Central memory CD8-positive, alpha-beta T cell (primary cell): ENCODE measurements at regions not wholly inside any gene's neighbourhood (a gene's known extent, or its start where the extent isn't known, plus 50 kb on each side); places are given as distances from the start of the nearest gene placed in this dataset.

Experiments
- ATAC-seq: fragments of 150-1000 bp; cut with Tn5 transposase; replicated peaks from 2 replicates; pipeline ENCODE4 v1.10.0; 2022; ENCODE audit warnings: mild to moderate bottlenecking, moderate FRiP score, moderate number of reproducible peaks; ENCODE audit not compliant: poor library complexity, severe bottlenecking; ENCODE audit errors: extremely low read depth
- DNase-seq, 2 donors: peaks; one replicate each; pipeline ENCODE4 v3.0.0; 2021; ENCODE audit warnings: low spot score in 2 of 2
- H3K27ac Mint-ChIP-seq: one replicate; pipeline ENCODE4 v1.8.0; 2022; ENCODE audit warnings: low read depth, mild to moderate bottlenecking, moderate library complexity, mixed read lengths
- H3K27me3 Mint-ChIP-seq: one replicate; pipeline ENCODE4 v1.8.0; 2022; ENCODE audit warnings: mixed read lengths
- H3K36me3 Mint-ChIP-seq: one replicate; pipeline ENCODE4 v1.8.0; 2022; ENCODE audit warnings: mild to moderate bottlenecking, moderate library complexity, mixed read lengths; ENCODE audit not compliant: insufficient read depth
- H3K4me1 Mint-ChIP-seq: one replicate; pipeline ENCODE4 v1.8.0; 2022; ENCODE audit warnings: mixed read lengths
- H3K4me3 Mint-ChIP-seq: one replicate; pipeline ENCODE4 v1.8.0; 2022; ENCODE audit warnings: mild to moderate bottlenecking, moderate library complexity, mixed read lengths
- H3K9me3 Mint-ChIP-seq: one replicate; pipeline ENCODE4 v1.8.0; 2022; ENCODE audit warnings: mixed read lengths

DNA sequence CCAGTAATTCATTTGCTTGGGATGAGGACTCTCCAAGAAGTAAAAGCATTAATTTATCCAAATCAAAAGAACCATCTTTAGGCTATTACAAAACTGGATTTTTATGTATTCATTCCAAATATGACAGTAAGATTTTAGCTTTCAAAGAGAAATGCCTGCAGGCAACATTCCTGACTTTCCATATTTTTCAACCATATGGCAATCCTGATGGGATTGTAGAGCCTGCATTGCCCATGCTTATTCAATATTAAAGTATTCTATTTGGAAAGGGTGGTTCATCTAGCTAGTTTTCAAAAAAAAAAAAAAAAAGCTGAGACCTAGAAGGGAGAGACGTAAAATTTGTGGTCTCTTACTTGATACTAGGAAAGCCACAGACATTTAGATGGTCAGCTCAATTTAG lies 1253.7 kb downstream of the LRFN5 start:
- Mint-ChIP-seq H3K4me1 (no peaks in the 10 kb centered on the region), H3K27ac (no peak overlapping the region), H3K36me3 (no peaks in the 10 kb centered on the region), H3K4me3 (no peak overlapping the region), H3K9me3 (peaks cover 6% of the 10 kb centered on the region), H3K27me3 (no peaks in the 10 kb centered on the region)
- no peak for DNase-seq
- no peak for ATAC-seq

DNA sequence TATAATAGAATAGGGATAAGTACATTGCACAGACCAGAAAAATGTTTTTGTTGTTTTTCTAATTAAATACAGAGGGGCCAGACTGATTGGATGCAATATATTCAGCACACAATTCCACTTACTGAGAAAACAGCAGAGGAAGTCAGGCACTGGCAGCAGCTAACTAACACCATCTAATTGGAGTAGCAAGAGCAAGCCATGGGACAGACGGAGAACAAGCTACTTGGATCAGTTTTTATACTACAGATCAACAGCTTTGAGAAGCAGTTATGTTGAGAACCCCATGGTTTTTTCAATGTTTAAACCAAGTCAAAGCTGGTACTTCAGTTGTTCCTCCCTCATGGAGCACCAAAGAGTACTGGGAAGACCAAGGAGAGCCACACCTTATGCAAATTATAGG lies 1249.4 kb downstream of the LRFN5 start:
- DNase-seq: no peak
- Mint-ChIP-seq H3K27me3 (no peaks in the 10 kb centered on the region), H3K4me3 (no peak overlapping the region), H3K27ac (no peak overlapping the region), H3K36me3 (no peaks in the 10 kb centered on the region), H3K4me1 (no peaks in the 10 kb centered on the region), H3K9me3 (peaks cover 3% of the 10 kb centered on the region)
- ATAC-seq: no peak

DNA sequence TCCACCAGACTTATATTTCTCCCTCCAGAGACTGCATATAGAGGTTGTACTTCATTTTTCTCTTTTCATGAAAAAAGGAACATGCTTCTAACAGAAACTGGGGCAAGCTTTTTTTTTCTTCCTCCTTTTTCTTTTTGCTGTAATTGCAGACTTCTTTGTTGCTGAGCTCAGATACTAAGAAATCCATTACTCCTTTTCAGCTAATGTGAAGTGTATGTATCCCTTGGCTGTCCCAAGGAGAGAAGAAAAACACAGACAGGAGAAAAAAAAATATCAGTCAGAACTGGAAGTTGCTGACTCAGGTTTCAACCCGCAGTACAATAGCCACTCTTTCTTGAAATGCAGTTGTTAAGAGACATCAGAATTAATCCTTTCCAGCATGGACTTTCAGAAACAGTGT lies 1248.4 kb downstream of the LRFN5 start:
- H3K36me3 Mint-ChIP-seq: no peaks in the 10 kb centered on the region
- ATAC-seq (no peak), DNase-seq (no peak)

DNA sequence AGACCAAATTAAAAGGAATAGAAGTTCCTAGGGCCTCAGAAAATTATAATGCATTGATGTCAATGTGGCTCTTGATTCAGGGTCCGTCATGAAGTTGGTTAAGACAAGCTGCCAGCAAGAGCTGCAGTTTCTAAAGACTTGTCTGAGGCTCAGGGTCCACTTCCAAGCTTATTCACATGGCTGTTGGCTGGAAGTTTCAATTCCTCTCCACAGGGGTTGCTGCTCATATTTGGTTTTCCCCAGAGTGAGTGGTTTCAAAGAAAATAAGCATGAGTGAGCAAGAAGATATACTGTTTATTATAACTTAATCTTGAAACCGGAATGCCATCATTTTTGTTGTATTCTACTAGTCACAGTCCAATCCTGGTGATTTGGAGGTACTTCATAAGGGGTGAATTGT lies 1247.4 kb downstream of the LRFN5 start:
- Mint-ChIP-seq H3K4me3 (no peak overlapping the region), H3K27me3 (no peaks in the 10 kb centered on the region), H3K36me3 (no peaks in the 10 kb centered on the region), H3K9me3 (no peaks in the 10 kb centered on the region), H3K4me1 (no peaks in the 10 kb centered on the region), H3K27ac (no peak overlapping the region)
- no peak for ATAC-seq
- DNase-seq: no peak

More for the DNA sequence above, 1248.4 kb downstream of the LRFN5 start:
- no peak overlapping the region for H3K27ac Mint-ChIP-seq
- no peak overlapping the region for H3K4me3 Mint-ChIP-seq
- H3K9me3 Mint-ChIP-seq: no peaks in the 10 kb centered on the region
- H3K27me3 Mint-ChIP-seq: no peaks in the 10 kb centered on the region
- no peaks in the 10 kb centered on the region for H3K4me1 Mint-ChIP-seq

DNA sequence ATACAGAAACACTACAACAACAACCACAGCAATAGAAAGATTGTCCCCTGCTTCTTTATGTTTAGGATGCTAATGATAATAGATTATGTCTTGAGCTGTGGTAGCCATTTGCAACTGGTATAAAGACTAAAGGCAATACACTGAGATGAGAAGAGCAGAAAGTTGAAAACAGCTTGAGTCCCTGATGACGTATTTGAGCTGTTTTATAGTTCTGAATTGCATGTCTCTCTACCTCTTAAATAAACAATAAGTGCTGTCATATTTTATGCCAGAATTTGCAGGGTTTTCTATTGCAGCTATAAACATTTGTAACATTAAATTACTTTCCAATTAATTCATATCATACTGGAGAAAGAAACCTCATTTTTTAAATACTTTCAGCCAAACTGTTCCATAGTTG lies 1242.0 kb downstream of the LRFN5 start:
- Mint-ChIP-seq H3K9me3 (peaks cover 12% of the 10 kb centered on the region), H3K27me3 (no peaks in the 10 kb centered on the region), H3K4me1 (no peaks in the 10 kb centered on the region), H3K36me3 (no peaks in the 10 kb centered on the region), H3K4me3 (no peak overlapping the region), H3K27ac (no peak overlapping the region)
- no peak for ATAC-seq
- DNase-seq: no peak

DNA sequence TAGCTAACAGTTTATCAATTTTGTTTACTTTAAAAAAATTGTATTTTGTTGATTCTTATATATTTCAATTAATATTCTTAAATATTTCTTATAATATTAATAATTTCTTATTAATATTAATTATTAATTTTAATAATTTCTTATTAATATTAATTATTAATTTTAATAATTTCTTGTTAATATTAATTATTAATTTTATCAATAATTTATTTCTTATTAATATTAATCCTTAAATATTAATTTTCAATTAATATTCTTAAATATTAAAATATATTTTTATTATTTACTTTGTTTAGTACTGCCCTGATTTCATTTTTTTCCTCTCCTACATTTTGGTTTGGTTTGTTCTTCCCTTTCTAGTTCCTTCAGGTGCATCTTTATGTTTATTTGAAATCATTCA lies 1208.1 kb downstream of the LRFN5 start:
- Mint-ChIP-seq H3K4me3 (no peak overlapping the region), H3K27me3 (no peaks in the 10 kb centered on the region), H3K36me3 (no peaks in the 10 kb centered on the region), H3K27ac (no peak overlapping the region), H3K9me3 (peaks cover 10% of the 10 kb centered on the region), H3K4me1 (no peaks in the 10 kb centered on the region)
- no peak for DNase-seq
- no peak for ATAC-seq

DNA sequence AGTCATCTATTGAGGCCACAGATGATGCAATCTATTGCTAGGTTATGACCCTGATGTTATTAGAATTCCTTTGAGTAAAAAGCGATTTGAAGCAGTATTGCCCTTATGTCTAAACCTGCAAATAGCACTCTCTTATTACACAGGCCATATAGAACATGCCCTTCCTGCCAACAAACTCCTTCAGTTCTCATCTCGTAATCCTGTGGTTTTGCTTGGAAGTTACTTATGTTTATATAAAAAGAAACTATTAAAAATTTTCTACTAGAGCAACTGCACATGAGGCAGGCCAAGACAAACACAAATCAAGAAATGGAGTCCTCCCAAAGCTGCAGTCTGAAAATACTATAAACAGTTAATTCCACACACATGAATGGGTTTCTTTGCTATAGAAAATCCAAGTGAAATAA lies 1200.2 kb downstream of the LRFN5 start:
- no peaks in the 10 kb centered on the region for H3K27me3 Mint-ChIP-seq

DNA sequence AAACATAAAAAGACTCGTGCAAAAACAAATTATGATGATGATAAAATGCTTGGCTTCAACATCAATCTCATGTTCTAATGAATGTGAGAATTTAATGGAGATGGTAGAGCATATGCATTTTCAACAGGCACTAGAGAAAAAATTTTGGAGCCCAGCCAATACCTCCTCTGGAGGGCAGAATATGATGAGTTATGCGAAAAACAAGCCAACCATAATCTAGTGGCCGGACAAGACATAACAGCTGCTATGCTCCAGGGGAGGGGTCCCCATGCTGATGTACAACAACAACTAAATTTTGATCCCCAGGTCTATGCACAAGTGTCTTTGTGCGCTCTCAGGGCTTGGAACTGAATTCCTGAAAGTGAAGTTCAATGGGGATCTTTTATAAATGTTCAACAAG lies 1197.5 kb downstream of the LRFN5 start:
- ATAC-seq (no peak), DNase-seq (no peak)
- Mint-ChIP-seq H3K27me3 (no peaks in the 10 kb centered on the region), H3K9me3 (peaks cover 6% of the 10 kb centered on the region), H3K4me3 (no peak overlapping the region), H3K27ac (no peak overlapping the region), H3K36me3 (no peaks in the 10 kb centered on the region), H3K4me1 (no peaks in the 10 kb centered on the region)

More for the DNA sequence above, 1200.2 kb downstream of the LRFN5 start:
- ATAC-seq (no peak), DNase-seq (no peak)
- H3K36me3 Mint-ChIP-seq: no peaks in the 10 kb centered on the region
- H3K27ac Mint-ChIP-seq: no peak overlapping the region
- H3K4me1 Mint-ChIP-seq: no peaks in the 10 kb centered on the region
- H3K9me3 Mint-ChIP-seq: no peaks in the 10 kb centered on the region
- H3K4me3 Mint-ChIP-seq: no peak overlapping the region

DNA sequence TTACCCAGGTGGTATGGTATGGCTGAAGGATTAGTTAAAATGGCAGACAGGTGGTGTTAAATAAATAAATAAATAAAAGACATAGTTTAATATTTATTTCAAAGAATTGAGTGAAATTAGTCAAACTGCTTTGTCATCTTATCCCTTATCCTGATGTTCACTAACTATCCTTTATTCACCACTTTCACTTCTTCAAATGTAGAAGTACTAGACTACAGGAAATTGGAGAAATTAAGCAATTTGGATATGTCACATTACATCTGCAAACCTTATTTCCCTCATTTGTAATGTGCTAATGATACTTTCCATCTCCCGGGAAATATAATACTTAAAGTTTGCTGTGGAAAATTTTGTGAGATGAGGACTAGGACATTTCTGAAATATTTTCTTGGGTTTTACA lies 1195.7 kb downstream of the LRFN5 start:
- Mint-ChIP-seq H3K27ac (no peak overlapping the region), H3K9me3 (peaks cover 19% of the 10 kb centered on the region), H3K4me3 (no peak overlapping the region), H3K27me3 (no peaks in the 10 kb centered on the region), H3K4me1 (no peaks in the 10 kb centered on the region), H3K36me3 (no peaks in the 10 kb centered on the region)
- ATAC-seq (no peak), DNase-seq (no peak)

DNA sequence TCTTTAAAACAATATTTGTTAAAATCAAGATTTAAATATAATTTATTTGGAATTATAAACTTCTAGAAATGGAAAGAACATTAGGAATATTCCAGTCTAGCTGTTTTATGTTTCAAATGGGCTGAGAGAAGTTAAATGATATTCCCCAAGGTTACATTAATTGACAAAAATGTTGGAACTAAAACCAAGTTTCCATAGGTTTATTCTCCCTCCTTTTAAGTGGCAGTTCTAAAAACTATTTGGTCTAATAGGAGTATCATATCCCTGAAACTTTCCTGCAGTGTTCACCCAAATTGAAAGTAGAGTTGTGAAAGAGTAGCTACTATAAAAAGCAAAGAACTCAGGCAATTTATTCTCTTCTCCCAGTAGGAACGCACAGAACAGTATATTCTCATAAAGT lies 1185.5 kb downstream of the LRFN5 start:
- Mint-ChIP-seq H3K4me1 (no peaks in the 10 kb centered on the region), H3K36me3 (no peaks in the 10 kb centered on the region), H3K27me3 (no peaks in the 10 kb centered on the region), H3K9me3 (peaks cover 9% of the 10 kb centered on the region), H3K4me3 (no peak overlapping the region), H3K27ac (no peak overlapping the region)
- no peak for ATAC-seq
- DNase-seq: no peak

DNA sequence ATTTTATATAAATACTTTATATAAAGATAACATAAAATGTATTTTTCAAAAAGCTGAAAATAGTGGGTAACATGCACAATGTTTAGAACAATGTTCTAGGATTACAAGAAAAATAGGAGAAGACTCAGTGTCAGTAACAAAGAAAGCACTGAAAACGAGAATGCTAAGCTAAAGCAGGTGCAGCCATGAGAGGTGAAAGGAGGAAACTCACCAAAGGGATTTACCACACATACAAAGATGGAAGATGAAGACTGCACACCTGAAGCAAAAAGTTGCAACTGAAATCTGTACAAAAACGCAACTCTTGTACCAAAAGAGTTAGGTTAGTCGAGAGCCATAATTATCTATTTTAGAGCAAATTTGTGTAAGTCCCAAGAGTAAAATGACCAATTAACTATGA lies 1176.1 kb downstream of the LRFN5 start:
- ATAC-seq (no peak), DNase-seq (no peak)
- Mint-ChIP-seq H3K36me3 (no peaks in the 10 kb centered on the region), H3K9me3 (peaks cover 12% of the 10 kb centered on the region), H3K4me1 (no peaks in the 10 kb centered on the region), H3K4me3 (no peak overlapping the region), H3K27me3 (no peaks in the 10 kb centered on the region), H3K27ac (no peak overlapping the region)

DNA sequence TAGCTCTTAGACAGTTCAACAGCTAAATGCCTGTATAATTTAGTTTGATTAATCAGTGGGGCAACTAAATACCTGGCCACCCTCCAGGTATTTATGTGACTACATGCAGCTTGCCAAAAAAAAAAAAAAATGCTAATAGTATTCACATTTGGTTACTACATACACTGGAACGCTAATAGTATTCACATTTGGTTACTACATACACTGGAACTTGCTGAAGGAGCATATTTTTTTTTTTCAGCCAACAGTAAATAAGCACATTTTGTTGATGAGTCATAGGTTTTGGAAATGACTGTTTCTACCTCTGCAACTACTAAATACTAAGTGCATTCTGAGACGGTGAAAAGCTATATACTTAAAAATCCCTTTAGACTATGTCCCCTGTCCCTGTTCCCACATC lies 1172.3 kb downstream of the LRFN5 start:
- Mint-ChIP-seq H3K4me3 (no peak overlapping the region), H3K9me3 (peaks cover 18% of the 10 kb centered on the region), H3K27me3 (no peaks in the 10 kb centered on the region), H3K36me3 (peaks cover 3% of the 10 kb centered on the region), H3K27ac (no peak overlapping the region), H3K4me1 (no peaks in the 10 kb centered on the region)
- DNase-seq (no peak), ATAC-seq (no peak)

DNA sequence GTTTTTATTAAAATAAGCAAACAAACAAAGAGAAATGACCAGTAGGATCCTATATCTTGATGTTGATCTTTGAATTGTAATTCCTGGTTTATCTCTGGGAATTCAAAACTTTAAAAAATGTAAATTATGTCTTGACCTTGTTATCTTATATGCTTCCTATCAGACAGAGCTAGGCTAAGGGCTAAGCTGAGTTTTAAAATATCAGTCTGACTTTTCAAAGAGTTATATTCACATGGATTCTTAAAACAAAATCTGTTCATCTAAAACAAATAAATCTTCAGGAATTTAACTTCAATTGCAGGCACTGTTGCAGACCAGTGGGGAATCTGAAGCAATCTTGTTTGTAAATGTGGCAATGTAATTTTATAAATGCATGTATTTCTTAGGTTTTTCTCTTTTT lies 1144.1 kb downstream of the LRFN5 start:
- no peak for DNase-seq
- H3K27ac Mint-ChIP-seq: no peak overlapping the region
- H3K27me3 Mint-ChIP-seq: no peaks in the 10 kb centered on the region
- ATAC-seq: no peak
- H3K4me3 Mint-ChIP-seq: no peak overlapping the region
- no peaks in the 10 kb centered on the region for H3K36me3 Mint-ChIP-seq
- no peaks in the 10 kb centered on the region for H3K4me1 Mint-ChIP-seq
- H3K9me3 Mint-ChIP-seq: peaks cover 14% of the 10 kb centered on the region

DNA sequence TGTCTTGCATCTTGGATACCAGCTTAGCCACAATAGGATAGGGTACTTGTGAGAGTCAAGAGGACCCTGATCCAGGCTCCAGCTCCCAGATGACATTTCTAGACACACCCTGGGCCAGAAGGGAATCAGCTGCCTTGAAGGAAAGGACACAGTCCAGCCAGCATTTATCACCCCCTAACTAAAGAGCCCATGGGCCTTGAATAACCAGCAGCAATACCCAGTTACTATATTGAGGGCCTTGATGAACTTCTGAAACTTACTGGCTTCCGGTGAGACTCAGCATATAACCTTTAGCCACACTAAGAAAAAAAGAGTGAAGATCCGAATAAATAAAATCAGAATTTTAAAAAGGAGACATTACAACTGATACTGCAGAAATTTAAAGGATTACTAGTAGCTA lies 1135.4 kb downstream of the LRFN5 start:
- no peak overlapping the region for H3K4me3 Mint-ChIP-seq
- H3K27me3 Mint-ChIP-seq: no peaks in the 10 kb centered on the region
- no peak for ATAC-seq
- H3K9me3 Mint-ChIP-seq: peaks cover 33% of the 10 kb centered on the region
- DNase-seq: no peak
- H3K4me1 Mint-ChIP-seq: no peaks in the 10 kb centered on the region
- H3K36me3 Mint-ChIP-seq: no peaks in the 10 kb centered on the region
- H3K27ac Mint-ChIP-seq: no peak overlapping the region
